ENCODE measurements at regions not wholly inside any gene's neighbourhood (a gene's known extent, or its start where the extent isn't known, plus 50 kb on each side); places are given as distances from the start of the nearest gene placed in this dataset.
"Not testable (repeated sequence)": the region's sequence is repeated elsewhere in the genome, so short reads cannot be mapped to it uniquely, and the experiment has no call there.

- Histone ChIP-seq H3K4me2 (no peak overlapping the region), H3K36me3 (no peaks in the 10 kb centered on the region), H3K4me3 (no peak overlapping the region), H3K27ac (no peak overlapping the region), H3K79me2 (ENCODE audit: low read depth) (no peaks in the 10 kb centered on the region), H3K9ac (no peak overlapping the region), H4K20me1 (ENCODE audit: low read depth) (no peaks in the 10 kb centered on the region), H3K9me3 (ENCODE audit: low read depth) (no peaks in the 10 kb centered on the region), H3K4me1 (peaks cover 27% of the 10 kb centered on the region), H2AFZ (replicated peaks) (no peak overlapping the region), H3K27me3 (no peaks in the 10 kb centered on the region), H3F3A (ENCODE audit: low read depth) (peaks cover 16% of the 10 kb centered on the region)
- no peak for DNase-seq (ENCODE audit: low spot score)
- Mint-ChIP-seq H3K4me1 (peaks cover 44% of the 10 kb centered on the region), H3K36me3 (peaks cover 33% of the 10 kb centered on the region), H3K9me3 (peaks cover 45% of the 10 kb centered on the region), H3K27ac (peak overlapping the region; percentile 9), H3K27me3 (ENCODE audit: insufficient read depth, low read depth) (peaks cover 2% of the 10 kb centered on the region), H3K4me3 (no peak overlapping the region)
- TF ChIP-seq CTCF (IDR thresholded peaks at IDR 0.05) (no peak), EZH2phosphoT487 (IDR thresholded peaks at IDR 0.05) (no peak), EZH2 (IDR thresholded peaks at IDR 0.05) (no peak)
These were observed 166.3 kb upstream of the ZNF608 start for GRCh38 chr5:124912638-124913328.

DNA sequence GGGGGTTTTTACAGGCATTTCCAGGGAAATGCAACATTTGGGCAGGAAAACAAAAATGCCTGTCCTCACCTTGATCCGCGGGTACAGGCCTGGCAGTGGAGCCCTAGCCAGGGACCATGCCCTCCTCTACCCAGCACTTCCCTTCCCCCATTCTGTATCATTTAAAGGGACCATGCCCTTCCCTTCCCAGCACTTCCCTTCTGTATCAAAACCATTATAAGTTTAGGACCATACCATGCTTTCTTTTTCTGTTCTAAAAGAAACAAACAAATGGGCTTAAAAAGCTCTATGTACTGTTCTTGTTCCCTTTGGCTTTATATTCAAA is 166.9 kb upstream of the ZNF608 start:
- no peak overlapping the region for H3K27ac ChIP-seq
- no peak for TF ChIP-seq CTCF (IDR thresholded peaks at IDR 0.05)
- TF ChIP-seq EZH2phosphoT487 (IDR thresholded peaks at IDR 0.05), result no peak
- no peak for TF ChIP-seq EZH2 (IDR thresholded peaks at IDR 0.05)
- peaks cover 26% of the 10 kb centered on the region for H3K4me1 ChIP-seq
- H3F3A ChIP-seq (ENCODE audit: low read depth), result peaks cover 13% of the 10 kb centered on the region
- H2AFZ ChIP-seq (replicated peaks), result no peak overlapping the region
- Mint-ChIP-seq H3K9me3 (peaks cover 45% of the 10 kb centered on the region), H3K4me3 (no peak overlapping the region), H3K27ac (peak overlapping the region; percentile 9), H3K27me3 (ENCODE audit: insufficient read depth, low read depth) (peaks cover 2% of the 10 kb centered on the region), H3K4me1 (peaks cover 40% of the 10 kb centered on the region), H3K36me3 (peaks cover 33% of the 10 kb centered on the region)
- H3K4me2 ChIP-seq, result no peak overlapping the region
- H3K9me3 ChIP-seq (ENCODE audit: low read depth), result no peaks in the 10 kb centered on the region
- H3K36me3 ChIP-seq, result no peaks in the 10 kb centered on the region
- H3K4me3 ChIP-seq, result no peak overlapping the region
- no peaks in the 10 kb centered on the region for H3K79me2 ChIP-seq (ENCODE audit: low read depth)
- no peak overlapping the region for H3K9ac ChIP-seq
- no peak for DNase-seq (ENCODE audit: low spot score)
- H4K20me1 ChIP-seq (ENCODE audit: low read depth), result no peaks in the 10 kb centered on the region
- H3K27me3 ChIP-seq, result no peaks in the 10 kb centered on the region

GRCh38 chr5:124916313-124916712 is 169.9 kb upstream of the ZNF608 start:
- not testable (repeated sequence) for DNase-seq (ENCODE audit: low spot score); H3K36me3 ChIP-seq; H3K27me3 Mint-ChIP-seq (ENCODE audit: insufficient read depth, low read depth); H3K9me3 ChIP-seq (ENCODE audit: low read depth); H3K4me3 ChIP-seq; H3K4me2 ChIP-seq; H3K27ac ChIP-seq; H4K20me1 ChIP-seq (ENCODE audit: low read depth); H3K27me3 ChIP-seq; H3K79me2 ChIP-seq (ENCODE audit: low read depth); H3K9ac ChIP-seq; H2AFZ ChIP-seq (replicated peaks); H3K4me3 Mint-ChIP-seq
- Mint-ChIP-seq H3K27ac (peak overlapping the region; percentile 87), H3K4me1 (peaks cover 10% of the 10 kb centered on the region), H3K36me3 (peaks cover 33% of the 10 kb centered on the region), H3K9me3 (peaks cover 44% of the 10 kb centered on the region)
- peaks cover 28% of the 10 kb centered on the region for H3F3A ChIP-seq (ENCODE audit: low read depth)
- peaks cover 32% of the 10 kb centered on the region for H3K4me1 ChIP-seq

DNA sequence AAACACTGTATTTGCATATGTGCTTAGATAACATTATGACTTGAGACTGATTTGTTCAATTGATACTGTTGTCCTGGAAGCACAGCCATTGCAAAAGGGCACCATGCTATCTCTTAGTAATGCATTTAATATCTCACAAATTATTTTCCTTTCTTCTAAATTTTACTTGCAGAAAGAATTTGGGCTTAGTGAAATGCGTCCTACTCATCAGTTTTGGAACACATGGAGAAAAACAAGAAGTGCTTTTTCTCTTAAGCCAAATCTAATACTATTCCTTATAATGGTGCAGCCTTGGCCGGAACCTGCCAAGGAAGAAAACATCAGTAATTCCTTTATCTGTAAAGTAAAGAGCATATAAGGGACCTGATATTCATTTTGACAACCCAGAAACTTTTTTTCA is 172.2 kb upstream of the ZNF608 start:
- Histone ChIP-seq H3K9ac (no peak overlapping the region), H3K4me1 (peaks cover 53% of the 10 kb centered on the region), H3K27me3 (no peaks in the 10 kb centered on the region), H3K27ac (peak overlapping the region; percentile 97), H3K9me3 (ENCODE audit: low read depth) (no peaks in the 10 kb centered on the region), H3K4me2 (peak overlapping the region; percentile 70), H3K36me3 (no peaks in the 10 kb centered on the region), H3F3A (ENCODE audit: low read depth) (peaks cover 51% of the 10 kb centered on the region), H2AFZ (replicated peaks) (no peak overlapping the region), H4K20me1 (ENCODE audit: low read depth) (no peaks in the 10 kb centered on the region), H3K79me2 (ENCODE audit: low read depth) (peaks cover 5% of the 10 kb centered on the region), H3K4me3 (no peak overlapping the region)
- H3K27me3 Mint-ChIP-seq (ENCODE audit: insufficient read depth, low read depth), result no peaks in the 10 kb centered on the region
- DNase-seq (ENCODE audit: low spot score), result no peak
- H3K4me3 Mint-ChIP-seq, result no peak overlapping the region
- TF ChIP-seq EZH2phosphoT487 (IDR thresholded peaks at IDR 0.05), result no peak
- TF ChIP-seq EZH2 (IDR thresholded peaks at IDR 0.05), result no peak
- no peak for TF ChIP-seq CTCF (IDR thresholded peaks at IDR 0.05)
- peaks cover 30% of the 10 kb centered on the region for H3K9me3 Mint-ChIP-seq
- no peaks in the 10 kb centered on the region for H3K4me1 Mint-ChIP-seq
- peak overlapping the region; percentile 89 for H3K27ac Mint-ChIP-seq
- peaks cover 24% of the 10 kb centered on the region for H3K36me3 Mint-ChIP-seq
